ENCODE measurements at regions not wholly inside any gene's neighbourhood (a gene's known extent, or its start where the extent isn't known, plus 50 kb on each side); places are given as distances from the start of the nearest gene placed in this dataset.
"Not testable (repeated sequence)": the region's sequence is repeated elsewhere in the genome, so short reads cannot be mapped to it uniquely, and the experiment has no call there.

- DNase-seq (ENCODE audit: low read depth, low spot score), result no peak
Measured at GRCh38 chr2:109049022-109049421, 60.0 kb upstream of the EDAR start.

GRCh38 chr2:109048163-109048562 lies 59.1 kb upstream of the EDAR start:
- DNase-seq (ENCODE audit: low read depth, low spot score), result no peak

- not testable (repeated sequence) for DNase-seq (ENCODE audit: low read depth, low spot score)
Measured at GRCh38 chr2:109047569-109047968, 58.5 kb upstream of the EDAR start.

- DNase-seq (ENCODE audit: low read depth, low spot score), result no peak
Measured at GRCh38 chr2:109046925-109047508, 58.0 kb upstream of the EDAR start.

GRCh38 chr2:109045505-109045904 lies 56.5 kb upstream of the EDAR start:
- DNase-seq (ENCODE audit: low read depth, low spot score), result no peak

GRCh38 chr2:109038992-109039391 lies 50.0 kb upstream of the EDAR start:
- DNase-seq (ENCODE audit: low read depth, low spot score), result peak; percentile 56

All from astrocyte of the hippocampus (primary cell).